Neural cell (in vitro differentiated cells): ENCODE measurements at regions not wholly inside any gene's neighbourhood (a gene's known extent, or its start where the extent isn't known, plus 50 kb on each side); places are given as distances from the start of the nearest gene placed in this dataset.

Source experiments
- H2AFZ ChIP-seq: fragments of 200-600, 300-800 bp; sonication (generic), shearing (Covaris generic); 2 replicates; pipeline ENCODE4 v1.6.0; 2014; ENCODE audit warnings: low read depth, mild to moderate bottlenecking, antibody characterized with exemption, low read length, moderate library complexity
- H3F3A ChIP-seq: fragments of 200-600 bp; shearing (Covaris generic); 2 replicates; pipeline ENCODE4 v1.6.1; 2016; ENCODE audit warnings: mild to moderate bottlenecking, moderate library complexity, mixed read lengths, antibody characterized with exemption, low read length; ENCODE audit not compliant: insufficient read depth, poor library complexity, severe bottlenecking
- H3K27ac ChIP-seq: fragments of 200-600, 300-800 bp; sonication (generic), shearing (Covaris generic); 2 replicates; pipeline ENCODE4 v1.5.1; 2014; ENCODE audit warnings: mild to moderate bottlenecking, low read length, moderate library complexity
- H3K27me3 ChIP-seq: fragments of 300-800, 200-600 bp; sonication (generic), shearing (Covaris generic); 2 replicates; pipeline ENCODE4 v1.6.0; 2014; ENCODE audit warnings: mild to moderate bottlenecking, low read depth, low read length, moderate library complexity; ENCODE audit not compliant: insufficient read depth
- H3K36me3 ChIP-seq: fragments of 300-800, 200-600 bp; sonication (generic), shearing (Covaris generic); 2 replicates; pipeline ENCODE4 v1.5.1; 2014; ENCODE audit warnings: mild to moderate bottlenecking, antibody characterized with exemption, low read length, moderate library complexity; ENCODE audit not compliant: insufficient read depth
- H3K4me2 ChIP-seq: fragments of 300-800, 200-600 bp; sonication (generic), shearing (Covaris generic); 2 replicates; pipeline ENCODE4 v1.6.0; 2014; ENCODE audit warnings: mild to moderate bottlenecking, low read length
- H3K4me3 ChIP-seq: fragments of 300-800, 200-600 bp; sonication (generic), shearing (Covaris generic); 2 replicates; pipeline ENCODE4 v1.5.1; 2014; ENCODE audit warnings: mild to moderate bottlenecking, low read length, moderate library complexity
- H3K79me2 ChIP-seq: fragments of 200-600 bp; shearing (Covaris generic); replicated peaks from 2 replicates; pipeline ENCODE4 v1.6.0; 2014; ENCODE audit warnings: mild to moderate bottlenecking, low read length, moderate library complexity; ENCODE audit not compliant: insufficient read depth
- H3K9ac ChIP-seq: fragments of 300-800, 200-600 bp; sonication (generic), shearing (Covaris generic); 2 replicates; pipeline ENCODE4 v1.6.1; 2016; ENCODE audit warnings: mild to moderate bottlenecking, low read length, mixed read lengths
- H3K9me2 ChIP-seq: fragments of 200-600 bp; shearing (Covaris generic); 2 replicates; pipeline ENCODE4 v1.6.1; 2016; ENCODE audit warnings: mild to moderate bottlenecking, low read length, mixed read lengths; ENCODE audit not compliant: insufficient read depth
- H3K9me3 ChIP-seq: fragments of 200-600, 300-800 bp; sonication (generic), shearing (Covaris generic); 2 replicates; pipeline ENCODE4 v1.6.1; 2016; ENCODE audit warnings: mild to moderate bottlenecking, mixed run types, low read length, moderate library complexity, mixed read lengths
- H4K20me1 ChIP-seq: fragments of 200-600 bp; shearing (Covaris generic); 2 replicates; pipeline ENCODE4 v1.6.1; 2016; ENCODE audit warnings: mild to moderate bottlenecking, mixed run types; ENCODE audit not compliant: insufficient read depth
- CTCF ChIP-seq: fragments of 450-650 bp; IDR thresholded peaks from 2 replicates; pipeline ENCODE4 v1.5.1; 2014; ENCODE audit warnings: antibody characterized with exemption, mild to moderate bottlenecking, moderate library complexity; ENCODE audit not compliant: poor library complexity, severe bottlenecking
- EP300 ChIP-seq: fragments of 450-650 bp; conservative IDR thresholded peaks from 2 replicates; pipeline ENCODE4 v1.6.1; 2014; ENCODE audit warnings: antibody characterized with exemption, mild to moderate bottlenecking, moderate library complexity; ENCODE audit not compliant: poor library complexity, severe bottlenecking
- EZH2 ChIP-seq: fragments of 200-600, 300-800 bp; shearing (Covaris generic), sonication (generic); IDR thresholded peaks from 2 replicates; pipeline ENCODE4 v1.6.1; 2014; ENCODE audit warnings: antibody characterized with exemption, low read length, borderline replicate concordance, mild to moderate bottlenecking; ENCODE audit not compliant: insufficient read depth, poor library complexity, severe bottlenecking
- MXI1 ChIP-seq: fragments of 450-650 bp; conservative IDR thresholded peaks from 2 replicates; pipeline ENCODE4 v1.6.1; 2014; ENCODE audit warnings: antibody characterized with exemption, mild to moderate bottlenecking; ENCODE audit not compliant: poor library complexity, severe bottlenecking
- POLR2AphosphoS5 ChIP-seq: IDR thresholded peaks from 2 replicates; pipeline ENCODE4 v1.6.1; 2012
- RAD21 ChIP-seq: fragments of 450-650 bp; conservative IDR thresholded peaks from 2 replicates; pipeline ENCODE4 v1.6.1; 2014; ENCODE audit warnings: antibody characterized with exemption, mild to moderate bottlenecking, moderate library complexity
- SMC3 ChIP-seq: fragments of 450-650 bp; conservative IDR thresholded peaks from 2 replicates; pipeline ENCODE4 v1.6.1; 2014; ENCODE audit warnings: antibody characterized with exemption, mild to moderate bottlenecking, moderate library complexity; ENCODE audit not compliant: poor library complexity
- TAF1 ChIP-seq: IDR thresholded peaks from 2 replicates; pipeline ENCODE4 v1.6.1; 2012; ENCODE audit warnings: low read depth
- TF ChIP-seq, protein P1 (sequence below): IDR thresholded peaks from 2 replicates; pipeline ENCODE4 v1.6.1; 2012; ENCODE audit warnings: borderline replicate concordance

DNA sequence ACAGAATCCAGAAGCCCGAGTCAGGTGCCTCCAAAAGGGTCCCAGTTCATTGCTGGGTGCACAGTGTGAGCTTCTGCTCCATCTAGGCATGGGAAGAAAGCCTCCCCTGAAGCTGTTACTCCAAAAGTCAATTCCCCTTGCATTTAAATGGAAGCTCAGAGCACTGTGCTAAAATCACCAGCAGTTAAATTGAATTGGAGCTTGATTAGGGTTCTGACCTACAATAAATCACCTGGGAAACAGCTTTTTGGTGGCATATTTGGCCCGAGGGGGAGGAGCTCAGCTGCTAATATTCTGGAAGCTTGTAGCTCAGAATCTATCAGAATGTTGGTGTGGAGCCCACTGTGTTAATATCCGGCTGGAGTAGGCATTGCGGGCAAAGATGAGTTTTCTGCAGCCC lies 87.1 kb upstream of the RGMA start:
- Histone ChIP-seq H2AFZ (no peak overlapping the region), H3K27ac (no peak overlapping the region), H3K79me2 (no peaks in the 10 kb centered on the region), H3K36me3 (no peaks in the 10 kb centered on the region), H3K4me2 (no peak overlapping the region), H4K20me1 (no peaks in the 10 kb centered on the region), H3K27me3 (no peaks in the 10 kb centered on the region), H3K9ac (no peak overlapping the region), H3K4me3 (no peak overlapping the region), H3K9me2 (no peaks in the 10 kb centered on the region), H3K9me3 (no peaks in the 10 kb centered on the region), H3F3A (no peaks in the 10 kb centered on the region)
- TF ChIP-seq MXI1 (no peak), TAF1 (no peak), RAD21 (no peak), SMC3 (no peak), EP300 (no peak), EZH2 (no peak), POLR2AphosphoS5 (no peak), CTCF (no peak)
- TF ChIP-seq, protein P1, sequence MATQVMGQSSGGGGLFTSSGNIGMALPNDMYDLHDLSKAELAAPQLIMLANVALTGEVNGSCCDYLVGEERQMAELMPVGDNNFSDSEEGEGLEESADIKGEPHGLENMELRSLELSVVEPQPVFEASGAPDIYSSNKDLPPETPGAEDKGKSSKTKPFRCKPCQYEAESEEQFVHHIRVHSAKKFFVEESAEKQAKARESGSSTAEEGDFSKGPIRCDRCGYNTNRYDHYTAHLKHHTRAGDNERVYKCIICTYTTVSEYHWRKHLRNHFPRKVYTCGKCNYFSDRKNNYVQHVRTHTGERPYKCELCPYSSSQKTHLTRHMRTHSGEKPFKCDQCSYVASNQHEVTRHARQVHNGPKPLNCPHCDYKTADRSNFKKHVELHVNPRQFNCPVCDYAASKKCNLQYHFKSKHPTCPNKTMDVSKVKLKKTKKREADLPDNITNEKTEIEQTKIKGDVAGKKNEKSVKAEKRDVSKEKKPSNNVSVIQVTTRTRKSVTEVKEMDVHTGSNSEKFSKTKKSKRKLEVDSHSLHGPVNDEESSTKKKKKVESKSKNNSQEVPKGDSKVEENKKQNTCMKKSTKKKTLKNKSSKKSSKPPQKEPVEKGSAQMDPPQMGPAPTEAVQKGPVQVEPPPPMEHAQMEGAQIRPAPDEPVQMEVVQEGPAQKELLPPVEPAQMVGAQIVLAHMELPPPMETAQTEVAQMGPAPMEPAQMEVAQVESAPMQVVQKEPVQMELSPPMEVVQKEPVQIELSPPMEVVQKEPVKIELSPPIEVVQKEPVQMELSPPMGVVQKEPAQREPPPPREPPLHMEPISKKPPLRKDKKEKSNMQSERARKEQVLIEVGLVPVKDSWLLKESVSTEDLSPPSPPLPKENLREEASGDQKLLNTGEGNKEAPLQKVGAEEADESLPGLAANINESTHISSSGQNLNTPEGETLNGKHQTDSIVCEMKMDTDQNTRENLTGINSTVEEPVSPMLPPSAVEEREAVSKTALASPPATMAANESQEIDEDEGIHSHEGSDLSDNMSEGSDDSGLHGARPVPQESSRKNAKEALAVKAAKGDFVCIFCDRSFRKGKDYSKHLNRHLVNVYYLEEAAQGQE = no peak

GRCh38 chr15:93174836-93175235 lies 85.8 kb upstream of the RGMA start:
- TF ChIP-seq SMC3 (no peak), RAD21 (no peak), MXI1 (no peak), EP300 (no peak), CTCF (no peak), EZH2 (no peak), TAF1 (no peak), POLR2AphosphoS5 (no peak)
- TF ChIP-seq, protein P1 = no peak
- Histone ChIP-seq H3K36me3 (no peaks in the 10 kb centered on the region), H3K4me2 (no peak overlapping the region), H2AFZ (no peak overlapping the region), H3K9me2 (no peaks in the 10 kb centered on the region), H3K4me3 (no peak overlapping the region), H3K9ac (no peak overlapping the region), H3F3A (no peaks in the 10 kb centered on the region), H4K20me1 (no peaks in the 10 kb centered on the region), H3K9me3 (no peaks in the 10 kb centered on the region), H3K27me3 (no peaks in the 10 kb centered on the region), H3K27ac (no peak overlapping the region), H3K79me2 (no peaks in the 10 kb centered on the region)
